ENCODE measurements at regions not wholly inside any gene's neighbourhood (a gene's known extent, or its start where the extent isn't known, plus 50 kb on each side); places are given as distances from the start of the nearest gene placed in this dataset.
"Not testable (repeated sequence)": the region's sequence is repeated elsewhere in the genome, so short reads cannot be mapped to it uniquely, and the experiment has no call there.

- Histone ChIP-seq H3K9me3 (replicated peaks; ENCODE audit: control insufficient read depth, low read depth, low read length) (no peaks in the 10 kb centered on the region), H3K27me3 (ENCODE audit: control insufficient read depth, insufficient read depth, low read length) (no peaks in the 10 kb centered on the region), H3K4me1 (ENCODE audit: control insufficient read depth, insufficient read depth, low read length) (peaks cover 21% of the 10 kb centered on the region), H3K4me3 (ENCODE audit: low read length) (no peak overlapping the region), H3K27ac (ENCODE audit: low read length) (peak overlapping the region; percentile 80), H3K36me3 (ENCODE audit: control insufficient read depth, insufficient read depth, low read length) (no peaks in the 10 kb centered on the region)
- WGBS (ENCODE audit: insufficient coverage), result no CpG with 5 or more reads among the region's 2 CpGs
- peak; percentile 69 for DNase-seq
Measured at GRCh38 chr5:158590746-158591300, 508.9 kb downstream of the EBF1 start.

DNA sequence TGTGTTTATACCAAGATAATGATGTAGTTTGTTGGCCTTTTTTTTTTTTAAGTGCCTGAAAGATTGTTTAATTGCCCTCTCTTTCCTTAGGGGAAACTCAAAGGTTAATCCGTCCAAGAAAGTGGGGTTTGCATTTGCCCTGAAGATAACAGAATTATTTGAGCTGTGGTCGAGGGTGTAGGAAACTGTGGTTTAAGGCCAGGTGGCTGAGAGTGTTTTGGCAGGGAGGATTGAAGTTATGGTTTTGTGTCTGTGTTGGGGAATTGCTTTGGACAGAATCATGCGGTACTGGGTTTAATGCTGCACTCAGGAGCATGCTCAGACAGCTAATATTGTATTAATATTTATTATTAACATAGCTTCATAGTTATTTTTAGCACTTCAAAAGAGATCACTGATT, 509.8 kb downstream of the EBF1 start:
- WGBS (ENCODE audit: insufficient coverage), result 0% methylated on average over 1 of the region's 3 CpGs
- Histone ChIP-seq H3K4me1 (ENCODE audit: control insufficient read depth, insufficient read depth, low read length) (peaks cover 21% of the 10 kb centered on the region), H3K4me3 (ENCODE audit: low read length) (no peak overlapping the region), H3K9me3 (replicated peaks; ENCODE audit: control insufficient read depth, low read depth, low read length) (no peaks in the 10 kb centered on the region), H3K36me3 (ENCODE audit: control insufficient read depth, insufficient read depth, low read length) (no peaks in the 10 kb centered on the region), H3K27me3 (ENCODE audit: control insufficient read depth, insufficient read depth, low read length) (no peaks in the 10 kb centered on the region), H3K27ac (ENCODE audit: low read length) (no peak overlapping the region)
- DNase-seq, result peak; percentile 69

DNA sequence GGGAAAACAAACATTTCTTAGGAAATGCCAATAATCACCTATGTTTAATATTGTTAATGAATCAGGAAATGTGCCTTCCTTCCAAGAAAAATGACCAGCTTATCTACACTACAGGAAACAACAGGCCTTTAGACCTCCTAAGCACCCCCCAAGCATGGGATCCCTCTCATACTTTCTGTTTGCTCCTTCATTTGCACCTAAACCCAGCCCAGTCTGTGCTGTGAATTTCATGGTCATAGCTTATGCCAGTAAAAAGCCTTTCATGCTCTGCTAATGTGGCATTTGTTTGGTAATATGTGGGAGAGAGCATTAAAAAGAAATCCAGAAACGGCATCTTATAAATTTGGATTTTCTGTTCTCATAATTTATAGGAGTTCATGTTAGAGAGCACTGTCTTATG, 511.1 kb downstream of the EBF1 start:
- peaks cover 21% of the 10 kb centered on the region for H3K4me1 ChIP-seq (ENCODE audit: control insufficient read depth, insufficient read depth, low read length)
- H3K9me3 ChIP-seq (replicated peaks; ENCODE audit: control insufficient read depth, low read depth, low read length), result no peaks in the 10 kb centered on the region
- no peak for DNase-seq
- WGBS (ENCODE audit: insufficient coverage), result no CpG with 5 or more reads among the region's 1 CpG
- H3K36me3 ChIP-seq (ENCODE audit: control insufficient read depth, insufficient read depth, low read length), result no peaks in the 10 kb centered on the region
- H3K27me3 ChIP-seq (ENCODE audit: control insufficient read depth, insufficient read depth, low read length), result no peaks in the 10 kb centered on the region
- H3K4me3 ChIP-seq (ENCODE audit: low read length), result no peak overlapping the region
- no peak overlapping the region for H3K27ac ChIP-seq (ENCODE audit: low read length)

DNA sequence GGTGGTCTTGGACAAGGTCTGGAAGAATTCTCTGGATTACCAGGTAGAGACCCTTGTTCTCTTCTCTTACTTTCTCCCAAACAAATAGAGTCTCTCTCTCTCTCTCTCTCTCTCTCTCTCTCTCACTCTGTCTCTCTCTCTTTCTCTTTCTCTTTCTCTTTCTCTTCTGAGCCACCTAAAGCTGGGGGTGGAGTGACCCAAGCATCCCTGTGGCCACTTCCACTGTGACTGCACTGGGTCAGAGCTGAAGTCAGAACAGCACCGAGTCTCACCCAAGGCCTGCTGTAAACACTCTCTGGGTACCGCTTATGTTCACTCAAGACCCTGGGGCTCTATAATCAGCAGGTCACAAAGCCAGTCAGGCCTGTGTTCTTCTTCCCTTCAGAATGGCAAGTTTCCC, 513.7 kb downstream of the EBF1 start:
- Histone ChIP-seq H3K36me3 (ENCODE audit: control insufficient read depth, insufficient read depth, low read length) (no peaks in the 10 kb centered on the region), H3K4me3 (ENCODE audit: low read length) (no peak overlapping the region), H3K4me1 (ENCODE audit: control insufficient read depth, insufficient read depth, low read length) (peaks cover 13% of the 10 kb centered on the region), H3K27me3 (ENCODE audit: control insufficient read depth, insufficient read depth, low read length) (no peaks in the 10 kb centered on the region), H3K9me3 (replicated peaks; ENCODE audit: control insufficient read depth, low read depth, low read length) (peaks cover 1% of the 10 kb centered on the region), H3K27ac (ENCODE audit: low read length) (no peak overlapping the region)
- no peak for DNase-seq
- 100% methylated on average over 1 of the region's 2 CpGs for WGBS (ENCODE audit: insufficient coverage)

GRCh38 chr5:158582669-158583068, 517.0 kb downstream of the EBF1 start:
- H3K27ac ChIP-seq (ENCODE audit: low read length); H3K9me3 ChIP-seq (replicated peaks; ENCODE audit: control insufficient read depth, low read depth, low read length); H3K36me3 ChIP-seq (ENCODE audit: control insufficient read depth, insufficient read depth, low read length); DNase-seq; H3K4me3 ChIP-seq (ENCODE audit: low read length); H3K27me3 ChIP-seq (ENCODE audit: control insufficient read depth, insufficient read depth, low read length); H3K4me1 ChIP-seq (ENCODE audit: control insufficient read depth, insufficient read depth, low read length): not testable (repeated sequence)
- WGBS (ENCODE audit: insufficient coverage), result 96% methylated on average over 5 of the region's 27 CpGs

GRCh38 chr5:158573829-158574228, 525.9 kb downstream of the EBF1 start:
- WGBS (ENCODE audit: insufficient coverage), result 60% methylated on average over 1 of the region's 3 CpGs
- Histone ChIP-seq H3K4me3 (ENCODE audit: low read length) (no peak overlapping the region), H3K9me3 (replicated peaks; ENCODE audit: control insufficient read depth, low read depth, low read length) (peaks cover 6% of the 10 kb centered on the region), H3K36me3 (ENCODE audit: control insufficient read depth, insufficient read depth, low read length) (no peaks in the 10 kb centered on the region), H3K4me1 (ENCODE audit: control insufficient read depth, insufficient read depth, low read length) (no peaks in the 10 kb centered on the region), H3K27ac (ENCODE audit: low read length) (no peak overlapping the region), H3K27me3 (ENCODE audit: control insufficient read depth, insufficient read depth, low read length) (no peaks in the 10 kb centered on the region)
- DNase-seq, result no peak

DNA sequence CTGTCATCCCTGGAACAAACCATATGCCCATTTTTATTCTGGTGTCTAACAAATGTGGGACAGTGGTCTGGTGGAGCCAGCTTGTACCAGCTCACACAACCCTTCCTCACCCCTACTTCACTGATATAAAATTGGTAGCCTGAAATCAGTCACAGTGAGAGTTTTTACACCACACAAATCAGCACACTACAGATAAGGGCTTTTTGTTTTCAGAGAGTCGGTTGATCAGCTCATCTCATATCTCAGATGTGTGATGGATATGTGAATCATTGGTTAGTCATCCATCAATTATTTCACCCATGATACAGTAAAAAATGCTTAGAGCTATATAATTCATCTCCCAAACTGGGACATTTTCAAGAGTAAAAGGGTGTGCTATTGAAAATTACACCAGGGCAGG, 529.2 kb downstream of the EBF1 start:
- no peak overlapping the region for H3K4me3 ChIP-seq (ENCODE audit: low read length)
- no peaks in the 10 kb centered on the region for H3K27me3 ChIP-seq (ENCODE audit: control insufficient read depth, insufficient read depth, low read length)
- H3K36me3 ChIP-seq (ENCODE audit: control insufficient read depth, insufficient read depth, low read length), result no peaks in the 10 kb centered on the region
- no peaks in the 10 kb centered on the region for H3K4me1 ChIP-seq (ENCODE audit: control insufficient read depth, insufficient read depth, low read length)
- DNase-seq, result no peak
- H3K27ac ChIP-seq (ENCODE audit: low read length), result no peak overlapping the region
- WGBS (ENCODE audit: insufficient coverage), result no CpG with 5 or more reads among the region's 1 CpG
- no peaks in the 10 kb centered on the region for H3K9me3 ChIP-seq (replicated peaks; ENCODE audit: control insufficient read depth, low read depth, low read length)

GRCh38 chr5:158569534-158569933, 530.2 kb downstream of the EBF1 start:
- no peaks in the 10 kb centered on the region for H3K36me3 ChIP-seq (ENCODE audit: control insufficient read depth, insufficient read depth, low read length)
- no peaks in the 10 kb centered on the region for H3K27me3 ChIP-seq (ENCODE audit: control insufficient read depth, insufficient read depth, low read length)
- H3K27ac ChIP-seq (ENCODE audit: low read length), result no peak overlapping the region
- no peaks in the 10 kb centered on the region for H3K9me3 ChIP-seq (replicated peaks; ENCODE audit: control insufficient read depth, low read depth, low read length)
- no peak overlapping the region for H3K4me3 ChIP-seq (ENCODE audit: low read length)
- no peak for DNase-seq
- no peaks in the 10 kb centered on the region for H3K4me1 ChIP-seq (ENCODE audit: control insufficient read depth, insufficient read depth, low read length)
- 100% methylated on average over 1 of the region's 4 CpGs for WGBS (ENCODE audit: insufficient coverage)

- Histone ChIP-seq H3K36me3 (ENCODE audit: control insufficient read depth, insufficient read depth, low read length) (no peaks in the 10 kb centered on the region), H3K27me3 (ENCODE audit: control insufficient read depth, insufficient read depth, low read length) (no peaks in the 10 kb centered on the region), H3K9me3 (replicated peaks; ENCODE audit: control insufficient read depth, low read depth, low read length) (no peaks in the 10 kb centered on the region), H3K4me1 (ENCODE audit: control insufficient read depth, insufficient read depth, low read length) (no peaks in the 10 kb centered on the region), H3K27ac (ENCODE audit: low read length) (no peak overlapping the region), H3K4me3 (ENCODE audit: low read length) (no peak overlapping the region)
- DNase-seq, result no peak
- 100% methylated on average over 1 of the region's 3 CpGs for WGBS (ENCODE audit: insufficient coverage)
Measured at GRCh38 chr5:158565017-158565789, 534.5 kb downstream of the EBF1 start.

GRCh38 chr5:158563760-158564390, 535.8 kb downstream of the EBF1 start:
- peaks cover 2% of the 10 kb centered on the region for H3K4me1 ChIP-seq (ENCODE audit: control insufficient read depth, insufficient read depth, low read length)
- H3K9me3 ChIP-seq (replicated peaks; ENCODE audit: control insufficient read depth, low read depth, low read length), result no peaks in the 10 kb centered on the region
- no peaks in the 10 kb centered on the region for H3K27me3 ChIP-seq (ENCODE audit: control insufficient read depth, insufficient read depth, low read length)
- no peak for DNase-seq
- H3K36me3 ChIP-seq (ENCODE audit: control insufficient read depth, insufficient read depth, low read length), result no peaks in the 10 kb centered on the region
- H3K27ac ChIP-seq (ENCODE audit: low read length), result no peak overlapping the region
- WGBS (ENCODE audit: insufficient coverage), result 95% methylated on average over 4 of the region's 5 CpGs
- H3K4me3 ChIP-seq (ENCODE audit: low read length), result no peak overlapping the region

All from muscle of leg (tissue), 3 donors.